IMR-90 (cell line): ENCODE measurements at regions not wholly inside any gene's neighbourhood (a gene's known extent, or its start where the extent isn't known, plus 50 kb on each side); places are given as distances from the start of the nearest gene placed in this dataset.

ENCODE experiments used
- ATAC-seq: fragments of 200-7000 bp; cut with Tn5 transposase; 2 replicates; pipeline ENCODE4 v1.9.1; 2020; ENCODE audit warnings: low read depth, mild to moderate bottlenecking, moderate library complexity
- BruUV-seq: library from RNA; stranded (reverse); fragments of 400-500 nt; replicated peaks from 2 replicates; lab custom pipeline; 2021; lab: Mats Ljungman, UMichigan
- CTCF ChIA-PET: fragments of 300-600 bp; formaldehyde crosslinking; extraction: SDS; loops from one replicate; lab custom pipeline; 2021; ENCODE audit warnings: antibody characterized with exemption; lab: Yijun Ruan, JAX
- POLR2A ChIA-PET: fragments of 300-600 bp; sonication (Branson Sonifier 250); formaldehyde crosslinking; loops from one replicate; lab custom pipeline; 2022; ENCODE audit warnings: antibody characterized with exemption; ENCODE audit not compliant: unreplicated experiment; lab: Charles Lee
- DNase-seq: peaks from one replicate; pipeline ENCODE4 v3.0.0; 2013
- H2AFZ ChIP-seq: replicated peaks from 2 replicates; pipeline ENCODE3; 2013; ENCODE audit warnings: low read length, mild to moderate bottlenecking; ENCODE audit not compliant: poor library complexity
- H2AK5ac ChIP-seq: 2 replicates; pipeline ENCODE4 v1.6.1; 2013; ENCODE audit warnings: low read depth, low read length, inconsistent platforms
- H2AK9ac ChIP-seq: replicated peaks from 2 replicates; pipeline ENCODE3; 2013; ENCODE audit warnings: mild to moderate bottlenecking, low read depth, low read length, moderate library complexity; ENCODE audit not compliant: poor library complexity
- H2BK120ac ChIP-seq: 2 replicates; pipeline ENCODE4 v1.6.1; 2013; ENCODE audit warnings: low read depth, low read length, inconsistent platforms
- H2BK15ac ChIP-seq: 3 replicates; pipeline ENCODE4 v1.6.1; 2013; ENCODE audit warnings: low read depth, low read length, inconsistent platforms
- H2BK20ac ChIP-seq: 2 replicates; pipeline ENCODE4 v1.6.1; 2013; ENCODE audit warnings: low read depth, mild to moderate bottlenecking, inconsistent platforms, low read length, moderate library complexity
- H2BK5ac ChIP-seq: 2 replicates; pipeline ENCODE4 v1.6.1; 2013; ENCODE audit warnings: mild to moderate bottlenecking, low read depth, low read length, inconsistent platforms; ENCODE audit not compliant: poor library complexity, severe bottlenecking
- H3K14ac ChIP-seq: replicated peaks from 2 replicates; pipeline ENCODE4 v1.6.1; 2013; ENCODE audit warnings: low read depth, low read length, inconsistent platforms
- H3K18ac ChIP-seq: 2 replicates; pipeline ENCODE4 v1.6.1; 2013; ENCODE audit warnings: low read depth, low read length, control low read depth
- H3K23ac ChIP-seq: 2 replicates; pipeline ENCODE4 v1.6.1; 2013; ENCODE audit warnings: low read depth, low read length, inconsistent platforms
- H3K27ac ChIP-seq: 2 replicates; pipeline ENCODE4 v1.5.1; 2013; ENCODE audit warnings: mild to moderate bottlenecking, control low read depth, low read length; ENCODE audit not compliant: insufficient read depth
- H3K27me3 ChIP-seq: 2 replicates; pipeline ENCODE4 v1.6.1; 2013; ENCODE audit warnings: low read length; ENCODE audit not compliant: control insufficient read depth, insufficient read depth
- H3K36me3 ChIP-seq: 2 replicates; pipeline ENCODE4 v1.6.1; 2013; ENCODE audit warnings: low read length, mixed read lengths; ENCODE audit not compliant: control insufficient read depth, insufficient read depth
- H3K4ac ChIP-seq: 2 replicates; pipeline ENCODE4 v1.6.1; 2013; ENCODE audit warnings: low read depth, low read length, inconsistent platforms
- H3K4me1 ChIP-seq: 2 replicates; pipeline ENCODE4 v1.6.1; 2013; ENCODE audit warnings: low read length, mixed read lengths; ENCODE audit not compliant: control insufficient read depth, insufficient read depth
- H3K4me2 ChIP-seq: 2 replicates; pipeline ENCODE4 v1.6.1; 2013; ENCODE audit warnings: low read depth, mild to moderate bottlenecking, control low read depth, low read length, moderate library complexity
- H3K4me3 ChIP-seq: 2 replicates; pipeline ENCODE4 v1.5.1; 2013; ENCODE audit warnings: low read depth, mild to moderate bottlenecking, control low read depth, low read length, moderate library complexity; ENCODE audit not compliant: insufficient read depth
- H3K56ac ChIP-seq: 2 replicates; pipeline ENCODE4 v1.6.1; 2013; ENCODE audit warnings: low read length, inconsistent platforms; ENCODE audit not compliant: insufficient read depth; ENCODE audit errors: extremely low read depth
- H3K79me1 ChIP-seq, 2 experiments: 2 replicates each; pipeline ENCODE4 v1.6.1; 2013; ENCODE audit warnings: low read length in 2 of 2, inconsistent platforms in 1 of 2, low read depth in 1 of 2
- H3K9ac ChIP-seq: 2 replicates; pipeline ENCODE4 v1.6.1; 2013; ENCODE audit warnings: low read depth, low read length, control low read depth
- H3K9me1 ChIP-seq: 2 replicates; pipeline ENCODE4 v1.6.1; 2013; ENCODE audit warnings: low read length, inconsistent platforms; ENCODE audit not compliant: insufficient read depth
- H3K9me3 ChIP-seq: 2 replicates; pipeline ENCODE4 v1.6.1; 2013; ENCODE audit warnings: low read length; ENCODE audit not compliant: control insufficient read depth, insufficient read depth
- H4K20me1 ChIP-seq: 2 replicates; pipeline ENCODE4 v1.6.1; 2013; ENCODE audit warnings: low read length, inconsistent platforms; ENCODE audit not compliant: insufficient read depth
- H4K5ac ChIP-seq: 2 replicates; pipeline ENCODE4 v1.6.1; 2013; ENCODE audit warnings: mild to moderate bottlenecking, low read depth, low read length, control low read depth
- H4K8ac ChIP-seq, 2 experiments: 2 replicates each; pipeline ENCODE4 v1.6.1; 2013; ENCODE audit warnings: low read depth in 2 of 2, low read length in 2 of 2, control low read depth in 1 of 2, inconsistent platforms in 1 of 2
- H4K91ac ChIP-seq: 2 replicates; pipeline ENCODE4 v1.6.1; 2013; ENCODE audit warnings: low read depth, low read length, inconsistent platforms; ENCODE audit not compliant: insufficient read depth
- CEBPB ChIP-seq: IDR thresholded peaks from 2 replicates; pipeline ENCODE4 v1.6.1; 2012; ENCODE audit warnings: low read depth, low read length, improper control_type of control experiment
- CHD1 ChIP-seq: IDR thresholded peaks from 2 replicates; pipeline ENCODE4 v1.6.1; 2012; ENCODE audit warnings: low read depth, low read length, improper control_type of control experiment
- MAFK ChIP-seq: IDR thresholded peaks from 2 replicates; pipeline ENCODE4 v1.6.1; 2012; ENCODE audit warnings: low read depth, low read length, improper control_type of control experiment
- MXI1 ChIP-seq: IDR thresholded peaks from 2 replicates; pipeline ENCODE4 v1.6.1; 2012; ENCODE audit warnings: low read depth, mild to moderate bottlenecking, low read length, moderate library complexity, borderline replicate concordance
- RAD21 ChIP-seq: IDR thresholded peaks from 2 replicates; pipeline ENCODE4 v1.6.1; 2012; ENCODE audit warnings: low read length, improper control_type of control experiment
- WGBS, 2 experiments: methylation state at CpG; one replicate each; pipeline versions ENCODE4 v1.1.5 to v1.1.7; 2013; ENCODE audit warnings: missing lambda C conversion rate in 2 of 2; ENCODE audit not compliant: insufficient read length in 1 of 2; ENCODE audit errors: extremely low coverage in 2 of 2; 5-methylcytosine and 5-hydroxymethylcytosine counted together
- dilution Hi-C: fragments of 300-500 bp; cut with HindIII; formaldehyde crosslinking; loops from one replicate; pipeline ENCODE4 v1.14.3; 2018; ENCODE audit warnings: low sequenced_read_pairs; ENCODE audit not compliant: unreplicated experiment
- in situ Hi-C: fragments of 300-500 bp; cut with MboI; formaldehyde crosslinking; loops from 3 replicates; pipeline ENCODE4 v1.14.3; 2019; ENCODE audit warnings: low sequenced_read_pairs, inconsistent platforms, mixed read lengths
- intact Hi-C: fragments of 100-400 bp; cut with micrococcal nuclease; formaldehyde crosslinking; loops from 2 replicates; pipeline ENCODE4 v1.10.0; 2022

- ATAC-seq (peak; percentile 83), DNase-seq (peak; percentile 58)
- Histone ChIP-seq H3K27me3 (no peaks in the 10 kb centered on the region), H3K9me1 (peaks cover 40% of the 10 kb centered on the region), H4K91ac (peak overlapping the region; percentile 94), H3K36me3 (no peaks in the 10 kb centered on the region), H3K4me3 (no peak overlapping the region), H4K20me1 (no peaks in the 10 kb centered on the region), H2BK15ac (peak overlapping the region; percentile 92; the same call in 2 of the 3 replicates), H2AK9ac (peak overlapping the region; percentile 94), H3K27ac (peak overlapping the region; percentile 53), H3K4me1 (peaks cover 28% of the 10 kb centered on the region), H3K4ac (peak overlapping the region; percentile 88), H2BK120ac (peak overlapping the region; percentile 86), H4K8ac (peak overlapping the region; percentile 43 to 89), H3K18ac (peak overlapping the region; percentile 74), H2BK5ac (peak overlapping the region; percentile 73), H3K14ac (peak overlapping the region; percentile 84), H3K79me1 (peaks cover 0 to 17% of the 10 kb centered on the region in 2 experiments; a peak in 1 of 4 replicates), H4K5ac (peak overlapping the region; percentile 88), H2BK20ac (peak overlapping the region; percentile 95), H3K9ac (peak overlapping the region; percentile 57), H3K23ac (peak overlapping the region; percentile 76; the same call in 1 of the 2 replicates), H2AK5ac (peak overlapping the region; percentile 33), H3K4me2 (peak overlapping the region; percentile 4; the same call in 1 of the 2 replicates), H2AFZ (peak overlapping the region; percentile 88), H3K56ac (peak overlapping the region; percentile 48), H3K9me3 (peaks cover 3% of the 10 kb centered on the region)
- intact Hi-C loops (no loop called here), dilution Hi-C loops (no loop called here), in situ Hi-C loops (no loop called here)
- WGBS, 2 experiments = 70% methylated on average over 2 of the region's 10 CpGs; no CpG with 5 or more reads in 1 of the 2 experiments
- TF ChIP-seq MXI1 = no peak
- TF ChIP-seq CEBPB = no peak
- TF ChIP-seq CHD1 = no peak
- TF ChIP-seq MAFK = no peak
- no peak for TF ChIP-seq RAD21
- POLR2A ChIA-PET = interaction anchor here (1.0 kb wide), 1 partner anchor 11 kb away, joined by 5 read pairs; no protein-coding TSS in a partner anchor
- CTCF ChIA-PET = interaction anchor here (0.5 kb wide), 1 partner anchor 1668 kb away, joined by 8 read pairs; no protein-coding TSS in a partner anchor
- no TSS peak for BruUV-seq
Measured at GRCh38 chr10:78266741-78267469, 233.2 kb downstream of the RPS24 start.
